MCF 10A (cell line): ENCODE measurements at regions not wholly inside any gene's neighbourhood (a gene's known extent, or its start where the extent isn't known, plus 50 kb on each side); places are given as distances from the start of the nearest gene placed in this dataset.

Experiments used
- BruUV-seq: library from RNA; stranded (reverse); fragments of 400-500 nt; replicated peaks from 2 replicates; lab custom pipeline; 2021; lab: Mats Ljungman, UMichigan
- CTCF ChIA-PET: fragments of 300-600 bp; sonication (Branson Sonifier 250); formaldehyde crosslinking; extraction: SDS; loops from one replicate; lab custom pipeline; 2021; ENCODE audit warnings: antibody characterized with exemption, inconsistent platforms; lab: Yijun Ruan, JAX
- POLR2A ChIA-PET: fragments of 300-600, 350-650 bp; sonication (Branson Sonifier 250); formaldehyde crosslinking; extraction: SDS; loops from one replicate; lab custom pipeline; 2020; ENCODE audit warnings: antibody characterized with exemption, inconsistent platforms; lab: Yijun Ruan, JAX
- DNase-seq: peaks from one replicate; pipeline ENCODE4 v3.0.0-alpha.2; 2018; ENCODE audit not compliant: unreplicated experiment
- H3K27ac Mint-ChIP-seq: one replicate; pipeline ENCODE4 v1.8.0; 2022; ENCODE audit warnings: mild to moderate bottlenecking, low read depth, mixed read lengths; ENCODE audit not compliant: unreplicated experiment
- H3K27me3 Mint-ChIP-seq: one replicate; pipeline ENCODE4 v1.8.0; 2022; ENCODE audit warnings: mixed read lengths; ENCODE audit not compliant: insufficient read depth, unreplicated experiment
- H3K36me3 Mint-ChIP-seq: one replicate; pipeline ENCODE4 v1.8.0; 2022; ENCODE audit warnings: mild to moderate bottlenecking, moderate library complexity, mixed read lengths; ENCODE audit not compliant: insufficient read depth, unreplicated experiment
- H3K4me1 Mint-ChIP-seq: one replicate; pipeline ENCODE4 v1.8.0; 2022; ENCODE audit warnings: mixed read lengths; ENCODE audit not compliant: insufficient read depth, unreplicated experiment
- H3K4me3 Mint-ChIP-seq: one replicate; pipeline ENCODE4 v1.8.0; 2022; ENCODE audit warnings: mild to moderate bottlenecking, moderate library complexity, mixed read lengths; ENCODE audit not compliant: unreplicated experiment
- H3K9me3 Mint-ChIP-seq: one replicate; pipeline ENCODE4 v1.8.0; 2022; ENCODE audit warnings: mixed read lengths; ENCODE audit not compliant: unreplicated experiment
- CTCF ChIP-seq: fragments of 200-600 bp; IDR thresholded peaks from one replicate; pipeline ENCODE4 v1.8.0; 2022; ENCODE audit warnings: antibody characterized with exemption, mild to moderate bottlenecking; ENCODE audit not compliant: unreplicated experiment
- intact Hi-C: fragments of 100-400 bp; cut with micrococcal nuclease; formaldehyde crosslinking; loops from 2 replicates; pipeline ENCODE4 v1.14.1; 2022

GRCh38 chr2:34112161-34112560 lies 513.1 kb upstream of the FAM98A start:
- no peaks in the 10 kb centered on the region for H3K4me1 Mint-ChIP-seq
- no peak for DNase-seq
- H3K4me3 Mint-ChIP-seq: no peak overlapping the region
- intact Hi-C loops: no loop called here
- no peak for TF ChIP-seq CTCF
- POLR2A ChIA-PET: no interaction called here
- no TSS peak for BruUV-seq
- H3K9me3 Mint-ChIP-seq: no peaks in the 10 kb centered on the region
- CTCF ChIA-PET: no interaction called here
- no peak overlapping the region for H3K27ac Mint-ChIP-seq
- no peaks in the 10 kb centered on the region for H3K27me3 Mint-ChIP-seq
- no peaks in the 10 kb centered on the region for H3K36me3 Mint-ChIP-seq

GRCh38 chr2:34110392-34110791 lies 511.3 kb upstream of the FAM98A start:
- no peak for DNase-seq
- intact Hi-C loops: no loop called here
- Mint-ChIP-seq H3K27ac (no peak overlapping the region), H3K4me3 (no peak overlapping the region), H3K4me1 (peaks cover 2% of the 10 kb centered on the region), H3K27me3 (no peaks in the 10 kb centered on the region), H3K36me3 (no peaks in the 10 kb centered on the region), H3K9me3 (no peaks in the 10 kb centered on the region)
- POLR2A ChIA-PET: no interaction called here
- CTCF ChIA-PET: interaction anchor here (0.5 to 1.2 kb wide), 3 partner anchors 15 to 954 kb away, joined by 3 to 4 read pairs (median 3); no protein-coding TSS in a partner anchor
- no peak for TF ChIP-seq CTCF
- no TSS peak for BruUV-seq

- Mint-ChIP-seq H3K36me3 (no peaks in the 10 kb centered on the region), H3K27ac (no peak overlapping the region), H3K4me3 (no peak overlapping the region), H3K9me3 (no peaks in the 10 kb centered on the region), H3K4me1 (peaks cover 19% of the 10 kb centered on the region), H3K27me3 (no peaks in the 10 kb centered on the region)
- intact Hi-C loops: loop anchor here (10.0 kb wide), 2 partner anchors 247 to 317 kb away; no protein-coding TSS in a partner anchor
- no peak for TF ChIP-seq CTCF
- ChIA-PET CTCF (interaction anchor here (0.5 to 2.7 kb wide), 2 partner anchors 12 to 541 kb away, joined by 4 to 7 read pairs; no protein-coding TSS in a partner anchor), POLR2A (no interaction called here)
- no peak for DNase-seq
- BruUV-seq: no TSS peak
Observed at GRCh38 chr2:34107811-34108210, 508.7 kb upstream of the FAM98A start.

- POLR2A ChIA-PET: interaction anchor here (0.5 to 0.7 kb wide), 3 partner anchors 24 to 1344 kb away, joined by 3 read pairs; no protein-coding TSS in a partner anchor
- intact Hi-C loops: loop anchor here (2.0 to 10.0 kb wide), 3 partner anchors 250 to 466 kb away; no protein-coding TSS in a partner anchor
- Mint-ChIP-seq H3K27ac (peak overlapping the region; percentile 82), H3K36me3 (no peaks in the 10 kb centered on the region), H3K4me3 (peak overlapping the region; percentile 45), H3K27me3 (no peaks in the 10 kb centered on the region), H3K9me3 (no peaks in the 10 kb centered on the region), H3K4me1 (peaks cover 25% of the 10 kb centered on the region)
- TF ChIP-seq CTCF: no peak
- DNase-seq: peak; percentile 69
- BruUV-seq: TSS peak; percentile 82
- CTCF ChIA-PET: interaction anchor here (1.1 to 4.6 kb wide), 3 partner anchors 9 to 1306 kb away, joined by 3 to 30 read pairs (median 7); no protein-coding TSS in a partner anchor
Observed at GRCh38 chr2:34105006-34105767, 506.1 kb upstream of the FAM98A start.
